GM23248 (cell line): ENCODE measurements at regions not wholly inside any gene's neighbourhood (a gene's known extent, or its start where the extent isn't known, plus 50 kb on each side); places are given as distances from the start of the nearest gene placed in this dataset.

Experiments
- DNase-seq: peaks from one replicate; pipeline ENCODE4 v3.0.0-alpha.2; 2015
- H2AFZ ChIP-seq: fragments of 200-600 bp; sonication (generic); 2 replicates; pipeline ENCODE4 v1.6.1; 2016; ENCODE audit warnings: antibody characterized with exemption
- H3F3A ChIP-seq: fragments of 200-600 bp; sonication (generic); 2 replicates; pipeline ENCODE4 v1.6.1; 2016; ENCODE audit warnings: mild to moderate bottlenecking, antibody characterized with exemption, mixed run types; ENCODE audit not compliant: insufficient read depth
- H3K27ac ChIP-seq: fragments of 200-600 bp; sonication (generic); 2 replicates; pipeline ENCODE4 v1.5.1; 2016; ENCODE audit warnings: mild to moderate bottlenecking
- H3K27me3 ChIP-seq: fragments of 200-600 bp; sonication (generic); replicated peaks from 2 replicates; pipeline ENCODE4 v1.6.1; 2016; ENCODE audit warnings: mild to moderate bottlenecking; ENCODE audit not compliant: insufficient read depth
- H3K36me3 ChIP-seq: fragments of 200-600 bp; sonication (generic); 2 replicates; pipeline ENCODE4 v1.6.1; 2016; ENCODE audit warnings: low read depth, mild to moderate bottlenecking
- H3K4me1 ChIP-seq: fragments of 200-600 bp; sonication (generic); 2 replicates; pipeline ENCODE4 v1.6.1; 2016; ENCODE audit warnings: mild to moderate bottlenecking; ENCODE audit not compliant: insufficient read depth
- H3K4me2 ChIP-seq: fragments of 200-600 bp; sonication (generic); one replicate; pipeline ENCODE4 v1.6.1; 2016; ENCODE audit warnings: mild to moderate bottlenecking; ENCODE audit not compliant: unreplicated experiment
- H3K4me3 ChIP-seq: fragments of 200-600 bp; sonication (generic); 2 replicates; pipeline ENCODE4 v1.5.1; 2016; ENCODE audit warnings: mild to moderate bottlenecking
- H3K79me2 ChIP-seq: fragments of 200-600 bp; sonication (generic); 2 replicates; pipeline ENCODE4 v1.6.1; 2016; ENCODE audit warnings: mild to moderate bottlenecking; ENCODE audit not compliant: insufficient read depth
- H3K9ac ChIP-seq: fragments of 200-600 bp; sonication (generic); 2 replicates; pipeline ENCODE4 v1.6.1; 2016; ENCODE audit warnings: mild to moderate bottlenecking
- H3K9me2 ChIP-seq: fragments of 200-600 bp; sonication (generic); 2 replicates; pipeline ENCODE4 v1.6.1; 2016; ENCODE audit warnings: mixed run types, mild to moderate bottlenecking, moderate library complexity; ENCODE audit not compliant: insufficient read depth
- H3K9me3 ChIP-seq: fragments of 200-600 bp; sonication (generic); one replicate; pipeline ENCODE4 v1.6.1; 2017; ENCODE audit warnings: low read depth
- H4K20me1 ChIP-seq: fragments of 200-600 bp; sonication (generic); 2 replicates; pipeline ENCODE4 v1.6.0; 2016; ENCODE audit not compliant: insufficient read depth
- EZH2 ChIP-seq: fragments of 200-600 bp; sonication (generic); IDR thresholded peaks from 2 replicates; pipeline ENCODE4 v1.6.1; 2018; ENCODE audit warnings: antibody characterized with exemption, mild to moderate bottlenecking; ENCODE audit not compliant: insufficient read depth, poor library complexity, severe bottlenecking
- EZH2phosphoT487 ChIP-seq: fragments of 200-600 bp; sonication (generic); IDR thresholded peaks from 2 replicates; pipeline ENCODE4 v1.6.1; 2018; ENCODE audit warnings: antibody characterized with exemption, moderate library complexity, mild to moderate bottlenecking, low read depth; ENCODE audit not compliant: insufficient read depth
- WGBS, 2 experiments: methylation state at CpG; one replicate each; pipeline ENCODE4 v1.1.6; 2015 to 2017; ENCODE audit warnings: low lambda C conversion rate in 2 of 2, low coverage in 1 of 2; ENCODE audit errors: missing lambda C conversion rate in 2 of 2; 5-methylcytosine and 5-hydroxymethylcytosine counted together
- in situ Hi-C: fragments of 300-500 bp; cut with MboI; formaldehyde crosslinking; loops from 2 replicates; pipeline ENCODE4 v1.15.0; 2020

DNA sequence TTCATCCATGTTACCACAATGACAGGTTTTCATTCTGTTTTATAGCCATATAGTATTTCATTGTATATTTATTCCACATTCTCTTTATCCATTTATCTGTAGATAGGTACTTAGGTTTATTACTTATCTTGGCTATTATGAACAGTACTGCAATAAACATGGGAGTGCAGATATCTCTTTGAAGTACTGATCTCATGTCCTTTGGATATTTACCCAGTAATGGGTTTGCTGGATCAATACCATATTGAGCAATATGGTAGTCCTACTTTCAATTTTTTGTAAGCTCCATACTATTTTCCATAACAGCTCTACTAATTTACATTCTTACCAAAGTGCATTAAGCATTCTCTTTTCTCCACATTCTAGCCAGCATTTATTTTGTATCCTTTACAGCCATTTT, 235.8 kb upstream of the ALG10 start:
- H4K20me1 ChIP-seq = no peaks in the 10 kb centered on the region
- no peak overlapping the region for H3K4me2 ChIP-seq
- TF ChIP-seq EZH2 (no peak), EZH2phosphoT487 (no peak)
- in situ Hi-C loops = no loop called here
- no peaks in the 10 kb centered on the region for H3K27me3 ChIP-seq
- no peak overlapping the region for H3K4me3 ChIP-seq
- no peaks in the 10 kb centered on the region for H3K9me3 ChIP-seq
- H3K79me2 ChIP-seq = no peaks in the 10 kb centered on the region
- H3K9ac ChIP-seq = no peak overlapping the region
- no peaks in the 10 kb centered on the region for H3F3A ChIP-seq
- no peak overlapping the region for H2AFZ ChIP-seq
- H3K4me1 ChIP-seq = no peaks in the 10 kb centered on the region
- H3K27ac ChIP-seq = no peak overlapping the region
- H3K36me3 ChIP-seq = no peaks in the 10 kb centered on the region
- no peak for DNase-seq
- no peaks in the 10 kb centered on the region for H3K9me2 ChIP-seq

- Histone ChIP-seq H3K79me2 (no peaks in the 10 kb centered on the region), H4K20me1 (no peaks in the 10 kb centered on the region), H3K9me3 (no peaks in the 10 kb centered on the region), H3F3A (no peaks in the 10 kb centered on the region), H3K4me2 (no peak overlapping the region), H3K27me3 (no peaks in the 10 kb centered on the region), H3K9me2 (no peaks in the 10 kb centered on the region), H2AFZ (no peak overlapping the region), H3K4me1 (no peaks in the 10 kb centered on the region), H3K36me3 (no peaks in the 10 kb centered on the region), H3K4me3 (no peak overlapping the region), H3K9ac (no peak overlapping the region), H3K27ac (no peak overlapping the region)
- in situ Hi-C loops = no loop called here
- no peak for DNase-seq
- TF ChIP-seq EZH2phosphoT487 (no peak), EZH2 (no peak)
These were observed 227.3 kb upstream of the ALG10 start for GRCh38 chr12:33794954-33795353.

DNA sequence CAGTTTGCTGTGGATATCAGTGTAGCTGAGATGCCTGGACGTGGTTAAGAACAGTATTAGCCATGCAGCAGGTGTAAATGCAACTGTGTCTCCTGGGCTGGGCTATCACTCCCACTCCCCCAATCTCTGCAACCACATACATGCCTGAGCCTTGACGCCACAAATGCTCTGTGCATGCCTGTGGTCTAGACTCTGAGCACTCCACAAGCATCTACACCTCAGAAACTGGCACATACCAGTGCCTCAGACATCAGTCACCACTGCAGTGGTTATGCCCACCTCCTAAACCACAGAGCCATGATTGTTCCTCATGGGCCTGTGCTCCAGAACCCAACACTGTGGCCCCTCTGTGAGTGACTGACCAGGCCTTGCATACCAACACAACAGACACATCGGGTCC, 226.8 kb upstream of the ALG10 start:
- DNase-seq = no peak
- whole genome bisulfite sequencing, 2 experiments = 0 to 5% methylated on average over 3 of the region's 3 CpGs
- Histone ChIP-seq H3K9me2 (no peaks in the 10 kb centered on the region), H3K4me1 (no peaks in the 10 kb centered on the region), H2AFZ (no peak overlapping the region), H3K79me2 (no peaks in the 10 kb centered on the region), H3K27ac (no peak overlapping the region), H3K4me2 (no peak overlapping the region), H4K20me1 (no peaks in the 10 kb centered on the region), H3K27me3 (no peaks in the 10 kb centered on the region), H3K4me3 (no peak overlapping the region), H3F3A (no peaks in the 10 kb centered on the region), H3K9me3 (no peaks in the 10 kb centered on the region), H3K36me3 (no peaks in the 10 kb centered on the region), H3K9ac (no peak overlapping the region)
- in situ Hi-C loops = no loop called here
- TF ChIP-seq EZH2phosphoT487 = no peak
- TF ChIP-seq EZH2 = no peak

GRCh38 chr12:33813536-33813935, 208.8 kb upstream of the ALG10 start:
- no peaks in the 10 kb centered on the region for H3K36me3 ChIP-seq
- H3K9me2 ChIP-seq = no peaks in the 10 kb centered on the region
- in situ Hi-C loops = no loop called here
- DNase-seq = no peak
- H3K79me2 ChIP-seq = no peaks in the 10 kb centered on the region
- no peak for TF ChIP-seq EZH2phosphoT487
- no peak for TF ChIP-seq EZH2
- peaks cover 4% of the 10 kb centered on the region for H3K9me3 ChIP-seq
- H3K27me3 ChIP-seq = no peaks in the 10 kb centered on the region
- no peaks in the 10 kb centered on the region for H3F3A ChIP-seq
- WGBS, 2 experiments = 15 to 20% methylated on average over 2 of the region's 2 CpGs
- no peak overlapping the region for H3K27ac ChIP-seq
- H3K4me3 ChIP-seq = no peak overlapping the region
- no peaks in the 10 kb centered on the region for H3K4me1 ChIP-seq
- H3K9ac ChIP-seq = no peak overlapping the region
- no peak overlapping the region for H2AFZ ChIP-seq
- H3K4me2 ChIP-seq = no peak overlapping the region
- no peaks in the 10 kb centered on the region for H4K20me1 ChIP-seq

- Histone ChIP-seq H4K20me1 (no peaks in the 10 kb centered on the region), H3K27ac (no peak overlapping the region), H3K9me3 (no peaks in the 10 kb centered on the region), H3K4me1 (no peaks in the 10 kb centered on the region), H3K36me3 (no peaks in the 10 kb centered on the region), H2AFZ (no peak overlapping the region), H3K9ac (no peak overlapping the region), H3K27me3 (no peaks in the 10 kb centered on the region), H3K79me2 (no peaks in the 10 kb centered on the region), H3K9me2 (no peaks in the 10 kb centered on the region), H3K4me2 (no peak overlapping the region), H3K4me3 (no peak overlapping the region), H3F3A (no peaks in the 10 kb centered on the region)
- in situ Hi-C loops = no loop called here
- no peak for DNase-seq
- 29 to 65% methylated on average over 1 of the region's 1 CpG for WGBS, 2 experiments
- TF ChIP-seq EZH2 = no peak
- TF ChIP-seq EZH2phosphoT487 = no peak
These were observed 204.6 kb upstream of the ALG10 start for GRCh38 chr12:33817713-33818112.
